RPMI7951 (cell line): ENCODE measurements at regions not wholly inside any gene's neighbourhood (a gene's known extent, or its start where the extent isn't known, plus 50 kb on each side); places are given as distances from the start of the nearest gene placed in this dataset.
A peak's percentile ranks its signal among the peaks of the same experiment; 100 is the strongest.

ENCODE experiments used
- DNase-seq: peaks from one replicate; pipeline ENCODE4 v3.0.0-alpha.2; 2012; ENCODE audit warnings: low read depth

DNA sequence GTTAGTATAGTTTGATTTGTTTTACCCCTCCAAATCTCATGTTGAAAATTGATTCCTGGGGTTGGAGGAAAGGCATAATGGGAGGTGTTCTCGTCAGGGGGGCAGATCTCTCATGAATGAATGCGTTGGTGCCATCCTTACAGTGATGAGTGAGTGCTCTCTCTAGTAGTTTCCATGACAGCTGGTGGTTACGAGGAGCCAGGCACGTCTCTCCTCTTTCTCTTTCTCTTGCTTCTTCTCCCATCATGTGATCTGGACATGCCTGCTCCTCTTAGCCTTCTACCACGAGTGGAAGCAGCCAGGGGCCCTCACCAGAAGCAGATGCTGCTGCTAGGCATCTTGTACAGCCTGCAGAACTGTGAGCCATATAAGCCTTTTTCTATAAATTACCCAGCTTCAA, 454.1 kb downstream of the EFNA5 start:
- no peak for DNase-seq

DNA sequence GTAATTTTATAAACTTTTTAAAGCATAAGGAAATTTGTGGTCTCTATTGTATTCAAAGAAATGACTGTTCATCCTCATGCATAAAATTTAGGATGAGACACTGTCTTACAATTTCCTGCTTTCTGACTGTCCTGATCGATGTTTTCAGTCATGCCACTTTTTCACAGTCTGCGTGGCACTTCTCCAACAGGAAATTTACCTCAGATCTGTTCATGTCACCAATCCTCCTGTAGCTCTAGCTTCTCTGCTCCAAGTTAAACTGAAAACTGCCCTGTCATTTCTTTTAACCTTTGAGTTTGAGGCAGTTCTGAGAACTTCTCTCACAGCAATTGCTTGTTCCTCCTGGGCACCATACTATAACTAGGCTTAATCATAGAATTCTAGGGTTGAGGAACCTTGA, 455.1 kb downstream of the EFNA5 start:
- DNase-seq = no peak

DNA sequence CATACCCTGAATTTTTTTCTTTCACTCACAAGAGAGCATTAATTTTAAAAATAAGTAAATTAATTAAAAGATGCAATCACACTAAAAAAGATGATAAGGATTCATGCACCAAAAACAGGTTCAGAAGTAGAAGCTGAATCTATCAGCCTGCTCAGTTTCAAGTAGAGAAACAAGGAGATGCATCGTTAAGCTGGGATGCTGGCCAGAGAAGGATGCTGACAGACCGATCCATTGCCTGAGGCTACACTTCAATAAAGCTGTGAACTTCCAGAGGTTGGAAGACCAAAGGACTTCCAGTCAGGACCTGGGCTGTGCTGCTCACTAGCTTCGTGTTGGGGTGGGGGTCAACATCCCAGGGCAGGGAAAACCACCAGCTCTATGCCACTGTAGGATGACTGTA, 457.7 kb downstream of the EFNA5 start:
- peak; percentile 1 for DNase-seq

DNA sequence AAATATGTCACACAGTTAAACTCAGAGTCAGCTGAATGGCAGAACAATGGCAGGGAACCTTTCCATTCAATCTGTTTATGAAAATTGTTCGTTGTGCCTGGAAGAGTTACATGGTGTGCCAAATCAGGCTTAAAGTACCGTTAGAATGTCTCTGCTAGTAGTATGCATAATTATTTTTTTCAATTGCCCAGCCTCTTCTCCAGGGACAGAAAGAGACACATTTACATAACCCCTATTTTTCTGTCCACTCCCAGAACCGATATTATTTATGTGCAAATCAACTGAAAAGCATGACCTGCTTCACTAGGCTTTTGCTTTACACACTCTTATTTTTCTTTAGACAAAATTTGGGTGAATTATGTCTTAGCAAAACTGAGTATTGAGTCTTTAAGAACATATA, 459.1 kb downstream of the EFNA5 start:
- no peak for DNase-seq

DNA sequence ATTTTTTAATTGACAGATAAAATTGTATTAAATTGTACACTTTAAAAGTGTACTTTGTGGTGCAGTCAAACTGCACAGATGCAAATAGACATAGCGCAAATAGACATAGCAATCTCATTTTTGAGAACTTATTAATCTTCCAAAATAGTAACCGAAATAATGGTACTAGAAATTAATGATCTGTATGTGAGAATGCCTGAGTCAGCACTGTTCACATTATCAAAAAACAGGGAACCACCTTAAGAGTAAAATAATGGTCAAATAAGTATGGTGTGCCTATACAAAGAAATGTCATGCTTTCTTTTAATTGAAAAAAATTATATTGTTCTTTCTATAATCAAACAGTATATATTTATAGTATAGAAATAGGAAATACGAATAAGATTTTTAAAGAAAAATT, 461.9 kb downstream of the EFNA5 start:
- DNase-seq = no peak

DNA sequence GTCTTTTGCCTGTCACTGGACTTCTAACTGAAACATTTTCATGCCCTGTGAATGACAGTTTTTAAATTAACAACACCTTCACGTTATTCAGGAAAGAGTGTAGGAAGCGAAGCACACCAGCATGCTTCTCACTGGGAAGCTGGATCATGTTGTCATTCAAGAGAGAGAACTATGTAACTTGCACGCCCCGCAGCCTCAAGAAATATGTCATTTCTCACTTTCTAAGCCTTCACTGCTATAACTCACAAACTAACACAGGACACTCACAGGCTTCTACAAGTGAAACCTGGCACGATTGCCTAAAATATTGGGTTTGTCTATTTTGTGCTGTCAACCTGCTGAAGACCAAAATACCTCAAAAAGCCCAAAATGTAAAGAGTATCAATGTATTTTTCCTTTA, 466.3 kb downstream of the EFNA5 start:
- no peak for DNase-seq

DNA sequence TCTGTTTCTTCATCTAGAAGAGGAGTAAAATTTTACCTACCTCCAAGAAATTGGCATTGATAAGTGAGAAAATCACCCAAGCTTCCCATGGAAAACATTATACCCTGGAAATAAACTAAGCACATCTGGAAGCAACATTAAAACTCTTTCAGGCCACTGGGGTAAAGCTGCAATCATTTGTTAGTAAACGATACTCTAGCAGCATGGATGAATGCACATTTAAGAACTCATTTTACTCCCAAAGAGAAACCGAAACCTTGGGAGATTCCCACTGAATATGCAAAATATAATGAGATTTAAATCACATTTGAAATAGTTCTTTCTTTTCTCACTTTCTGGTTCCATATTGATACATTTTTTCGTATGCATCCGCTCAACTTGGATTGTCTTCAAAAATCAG, 467.5 kb downstream of the EFNA5 start:
- no peak for DNase-seq

DNA sequence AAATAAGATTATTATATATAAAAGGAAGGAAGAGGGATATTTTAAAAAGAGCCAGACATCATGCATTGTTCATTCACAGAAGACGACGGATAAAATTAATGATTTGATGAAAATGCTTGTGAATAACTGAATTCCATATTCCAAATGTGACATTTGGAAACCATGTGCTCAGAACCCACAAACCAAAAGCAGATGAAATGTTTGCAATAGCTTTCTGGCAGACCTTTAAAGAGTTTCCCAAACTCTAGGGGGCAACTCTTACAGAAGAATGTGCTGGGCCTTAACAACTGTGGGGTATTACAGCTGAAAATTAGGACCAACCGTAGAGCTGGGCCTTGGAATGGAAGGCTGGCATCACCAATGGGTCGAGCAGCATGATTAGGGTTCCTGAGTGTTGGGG, 471.0 kb downstream of the EFNA5 start:
- no peak for DNase-seq

DNA sequence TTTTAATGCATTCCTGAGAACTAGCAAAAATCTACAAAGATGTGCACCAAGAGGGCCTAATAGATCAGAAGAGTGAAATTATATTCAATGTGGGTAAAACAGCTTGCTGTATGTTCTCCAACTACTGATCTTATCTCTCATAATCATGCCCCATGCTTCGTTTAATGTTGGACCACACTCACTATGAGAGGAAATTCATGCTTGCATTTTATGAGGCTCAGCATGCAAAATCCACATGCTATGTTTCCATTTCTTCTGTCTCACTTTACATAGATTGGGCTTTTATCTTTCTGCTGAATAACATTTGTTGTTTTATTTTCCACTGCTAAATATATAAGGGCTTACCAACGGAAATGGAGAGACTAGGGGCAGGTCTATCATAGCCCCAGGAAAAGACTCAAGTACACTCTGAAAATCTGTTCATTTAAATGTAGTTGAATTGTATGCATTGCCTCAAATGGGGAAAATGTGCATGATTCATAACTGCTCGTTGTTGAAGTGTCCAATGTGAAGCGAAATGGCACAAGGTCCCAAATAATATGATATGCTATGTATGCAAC, 474.2 kb downstream of the EFNA5 start:
- no peak for DNase-seq

DNA sequence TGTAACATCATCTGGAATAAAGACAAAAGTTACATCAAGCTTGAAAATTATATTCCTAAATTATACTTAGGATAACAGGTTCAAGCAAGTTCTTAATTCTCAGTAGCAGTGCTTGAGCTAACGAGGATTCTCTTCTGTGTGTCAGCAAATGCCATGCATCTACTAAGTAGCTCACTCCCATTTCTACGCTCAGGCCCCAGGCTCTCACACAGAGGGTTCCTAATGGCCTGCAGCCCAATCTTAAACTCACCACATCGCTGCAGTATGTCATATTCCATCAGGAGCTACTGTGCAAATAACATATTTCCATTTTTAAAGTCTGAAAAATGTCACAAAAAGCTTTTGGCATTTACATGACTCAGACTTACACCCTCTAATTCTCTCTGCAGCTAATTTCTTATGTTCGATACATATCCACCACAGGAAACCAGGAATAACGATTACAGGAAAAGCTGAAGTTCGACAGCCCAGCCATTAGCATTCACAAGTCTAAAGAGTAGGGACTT, 474.8 kb downstream of the EFNA5 start:
- DNase-seq = no peak

DNA sequence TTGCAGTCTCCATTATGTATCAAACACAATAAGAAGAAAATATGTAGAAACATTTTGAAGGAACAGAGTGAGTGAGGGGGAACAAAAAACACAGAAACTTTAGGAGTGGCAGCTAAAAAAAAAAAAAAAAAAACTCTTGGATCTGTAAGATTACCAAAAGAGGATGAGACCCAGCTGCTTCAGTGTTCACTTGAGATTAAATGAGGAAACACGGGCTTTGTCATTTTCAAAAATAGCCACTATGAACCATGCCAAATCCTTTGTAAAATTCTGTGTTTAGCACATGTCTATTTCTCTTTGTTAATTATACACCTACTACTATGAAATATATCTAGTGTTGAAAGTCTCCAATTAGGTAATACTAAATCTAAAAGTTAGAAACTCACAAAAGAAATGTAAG, 485.9 kb downstream of the EFNA5 start:
- no peak for DNase-seq

DNA sequence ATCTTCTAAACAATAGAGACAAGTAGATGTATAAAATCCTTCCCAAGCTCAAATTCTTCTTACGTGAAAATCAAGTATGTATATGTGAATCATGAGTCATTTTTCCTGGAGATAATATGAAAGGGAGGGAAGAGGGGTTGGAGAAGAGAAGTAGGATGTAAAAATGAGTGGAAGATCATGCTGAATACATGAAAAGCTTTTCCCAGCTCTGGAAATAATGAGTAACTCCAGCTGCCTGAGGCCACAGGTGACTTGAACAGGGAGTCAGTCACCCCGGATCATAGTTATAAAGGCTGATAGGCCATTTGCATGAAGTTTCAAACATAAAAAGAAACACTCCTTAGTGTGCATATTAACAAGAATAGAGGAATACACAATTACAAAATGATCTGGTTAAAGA, 486.7 kb downstream of the EFNA5 start:
- DNase-seq = no peak

DNA sequence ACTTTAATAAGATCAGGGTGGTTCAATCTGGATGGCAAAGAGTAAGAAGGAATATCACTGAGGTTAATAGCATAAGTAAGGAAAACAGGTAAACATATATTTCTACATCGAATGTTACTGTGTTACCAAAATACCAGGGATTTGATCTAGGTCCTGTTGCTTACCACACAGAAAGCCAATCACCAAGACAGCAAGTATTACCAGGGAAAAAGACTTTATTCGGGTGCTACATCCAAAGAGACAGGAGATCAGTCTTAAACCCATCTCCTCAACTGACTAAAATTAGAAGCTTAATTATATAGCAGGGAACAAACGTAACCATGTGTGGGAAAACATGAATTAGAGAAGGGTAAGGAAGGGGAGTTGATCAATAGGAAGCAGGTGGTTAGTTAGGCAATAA, 500.1 kb downstream of the EFNA5 start:
- no peak for DNase-seq

DNA sequence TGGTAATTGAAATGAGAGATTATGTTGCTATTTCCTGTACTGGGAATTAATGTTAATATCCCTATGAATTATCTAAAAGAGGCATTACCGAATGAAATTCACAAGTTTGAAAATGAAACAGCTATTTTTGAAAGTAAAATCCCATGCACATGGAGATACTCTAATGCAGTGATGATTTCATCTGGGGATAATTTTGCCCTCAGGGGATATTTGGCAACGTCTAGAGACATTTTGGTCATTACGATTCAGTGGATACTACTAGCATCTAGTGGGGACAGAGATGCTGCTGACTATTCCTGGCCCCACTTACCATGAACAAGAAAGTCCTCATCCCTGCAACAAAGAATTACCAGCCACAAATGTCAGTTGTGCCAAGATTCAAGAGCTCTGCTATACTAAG, 500.9 kb downstream of the EFNA5 start:
- DNase-seq = no peak

DNA sequence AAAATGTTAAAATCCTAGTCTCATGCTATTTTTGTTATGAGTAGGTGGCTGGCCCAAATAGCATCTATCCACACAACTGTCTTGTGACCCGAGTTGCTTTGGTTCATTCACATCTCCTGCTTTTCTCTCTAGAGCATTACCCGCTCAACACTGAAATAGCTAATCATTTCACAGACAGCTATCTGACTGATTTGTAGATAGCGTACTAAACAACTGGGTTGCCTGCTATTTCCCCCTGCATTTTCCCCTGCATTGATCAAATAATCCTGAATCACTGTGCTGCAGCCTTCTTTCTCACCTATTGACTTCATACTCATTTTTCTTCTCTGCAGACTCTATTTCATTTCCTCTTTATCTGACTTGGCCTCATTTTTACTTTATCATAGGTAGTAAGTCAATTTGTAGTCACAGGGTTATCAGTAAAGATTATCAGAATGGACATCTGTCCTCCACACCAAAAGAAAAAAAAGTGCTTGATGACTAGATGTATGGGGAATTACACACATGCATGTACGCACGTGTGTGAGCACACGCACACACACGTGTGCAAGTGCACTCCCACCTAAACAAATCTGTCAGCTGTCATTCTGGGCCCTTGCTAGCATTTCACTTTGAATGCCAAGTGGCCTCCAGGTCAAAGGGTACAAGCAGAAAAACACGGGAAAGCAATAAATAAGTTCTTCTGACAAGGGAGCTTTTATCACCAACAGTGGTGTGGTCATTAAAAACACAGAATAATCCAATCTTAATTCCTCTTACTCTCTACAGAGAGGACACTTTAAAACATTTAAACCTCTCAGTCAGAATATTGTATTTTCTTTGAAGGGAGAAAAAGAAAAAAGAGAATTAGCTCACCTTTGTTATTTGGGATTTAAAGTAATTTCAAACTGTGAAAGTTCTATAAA, 501.6 kb downstream of the EFNA5 start:
- no peak for DNase-seq

DNA sequence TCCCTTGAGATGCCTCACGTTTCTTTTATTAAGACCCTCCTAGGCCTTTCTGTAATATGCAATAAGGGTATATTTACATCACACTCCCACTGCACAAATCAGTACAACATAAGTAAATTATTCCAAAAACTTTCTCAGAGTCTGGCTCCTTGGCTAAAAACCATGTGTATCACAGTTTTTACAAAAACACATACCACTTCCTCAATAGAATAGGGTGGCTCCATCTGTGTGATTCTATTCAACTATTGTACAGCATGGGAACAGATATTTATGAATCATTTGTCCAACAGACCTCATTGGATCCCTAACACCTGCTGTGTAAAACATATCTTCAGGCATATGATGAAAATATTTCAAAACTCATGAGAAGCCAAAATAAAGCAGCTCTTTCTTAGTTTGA, 502.7 kb downstream of the EFNA5 start:
- no peak for DNase-seq

DNA sequence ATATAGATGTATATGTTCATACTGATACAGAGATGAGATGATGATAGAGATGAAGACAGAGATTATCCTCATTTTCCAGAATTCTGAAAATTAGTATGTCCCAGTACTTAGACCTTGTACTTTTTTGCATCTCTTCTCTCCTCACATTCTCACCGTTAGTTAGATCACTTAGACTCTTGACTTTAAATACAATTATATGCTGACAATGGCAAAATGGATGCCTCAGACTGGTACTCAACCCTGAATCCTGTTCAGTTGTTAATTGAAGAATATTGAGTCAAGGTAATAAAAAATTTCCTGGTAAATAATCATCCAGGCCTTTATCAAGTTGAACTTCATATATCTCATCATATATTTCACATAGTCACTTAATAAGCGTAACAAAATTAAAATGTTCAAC, 505.4 kb downstream of the EFNA5 start:
- DNase-seq = no peak

DNA sequence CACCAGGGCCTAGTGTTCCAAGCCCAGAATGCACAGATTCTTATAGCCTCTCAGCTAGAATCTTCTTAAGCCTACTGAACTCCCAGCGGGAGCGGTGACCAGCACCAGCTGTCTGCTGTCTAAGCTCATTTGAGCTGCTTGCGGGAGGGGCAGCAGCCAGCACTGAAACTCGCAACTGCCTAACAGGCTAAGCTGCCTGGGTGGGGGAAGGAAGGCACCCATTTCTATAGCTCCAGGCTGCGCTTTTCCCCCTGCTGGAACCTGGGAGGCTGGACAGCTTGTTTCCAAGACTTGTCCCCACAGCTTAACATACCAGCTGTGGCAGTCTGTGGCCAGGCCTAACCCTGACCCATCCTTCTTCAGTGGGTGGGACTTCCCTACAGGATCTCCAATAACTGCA, 512.9 kb downstream of the EFNA5 start:
- DNase-seq = no peak

DNA sequence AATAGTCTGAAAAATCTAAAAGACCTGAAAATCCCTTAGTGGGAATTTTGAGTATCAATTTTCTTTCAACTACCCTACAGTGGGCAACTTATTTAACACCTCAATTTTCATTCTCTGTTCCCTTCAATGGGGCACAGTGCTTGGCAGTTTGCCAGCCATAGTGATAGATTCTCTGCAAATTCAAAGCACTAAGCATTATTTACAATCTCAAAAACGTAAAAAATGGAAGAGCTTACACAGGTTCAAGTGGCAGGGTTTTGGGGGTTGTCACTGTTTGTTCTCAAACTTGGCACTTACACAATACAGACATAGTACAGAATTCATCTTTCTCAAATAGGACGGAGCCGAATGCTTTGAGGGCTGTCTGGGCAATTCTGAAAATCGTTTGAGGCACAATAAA, 515.0 kb downstream of the EFNA5 start:
- DNase-seq = no peak

DNA sequence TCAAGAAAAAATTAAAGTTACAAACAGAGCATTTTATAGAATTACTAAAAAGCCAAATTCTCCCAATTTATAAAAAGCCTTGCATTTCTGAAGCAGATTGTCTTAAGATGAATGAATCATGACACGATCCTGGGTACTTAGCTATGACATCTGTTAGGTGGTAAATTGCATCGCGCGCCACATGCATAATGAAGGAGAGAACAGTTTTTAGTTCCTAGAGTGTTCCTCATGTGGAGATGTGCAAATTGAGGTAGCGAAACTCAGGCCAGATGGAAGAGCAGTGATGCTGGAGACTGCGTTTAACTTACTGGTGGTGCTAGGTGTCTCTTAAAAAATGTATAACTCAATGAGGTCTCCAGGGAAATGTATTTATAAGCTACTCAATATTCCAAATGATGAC, 516.1 kb downstream of the EFNA5 start:
- no peak for DNase-seq

DNA sequence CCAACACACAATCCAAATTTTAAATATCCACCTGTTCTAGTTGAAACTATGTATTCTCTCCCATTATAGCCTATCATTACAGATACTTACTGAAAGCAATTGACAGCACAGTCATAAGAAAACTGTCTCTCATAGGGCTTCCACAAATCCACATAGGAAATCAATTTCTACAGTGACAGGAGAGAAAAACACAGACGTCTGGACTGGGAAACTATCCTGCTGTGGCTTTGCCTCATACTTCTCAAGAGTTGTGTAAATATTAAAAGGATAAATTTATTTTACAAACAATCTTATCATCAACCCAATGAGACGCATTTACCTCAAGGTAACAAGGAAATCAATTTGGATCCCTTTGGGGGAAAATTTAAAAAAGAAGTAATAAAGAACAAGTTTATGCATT, 517.5 kb downstream of the EFNA5 start:
- no peak for DNase-seq

DNA sequence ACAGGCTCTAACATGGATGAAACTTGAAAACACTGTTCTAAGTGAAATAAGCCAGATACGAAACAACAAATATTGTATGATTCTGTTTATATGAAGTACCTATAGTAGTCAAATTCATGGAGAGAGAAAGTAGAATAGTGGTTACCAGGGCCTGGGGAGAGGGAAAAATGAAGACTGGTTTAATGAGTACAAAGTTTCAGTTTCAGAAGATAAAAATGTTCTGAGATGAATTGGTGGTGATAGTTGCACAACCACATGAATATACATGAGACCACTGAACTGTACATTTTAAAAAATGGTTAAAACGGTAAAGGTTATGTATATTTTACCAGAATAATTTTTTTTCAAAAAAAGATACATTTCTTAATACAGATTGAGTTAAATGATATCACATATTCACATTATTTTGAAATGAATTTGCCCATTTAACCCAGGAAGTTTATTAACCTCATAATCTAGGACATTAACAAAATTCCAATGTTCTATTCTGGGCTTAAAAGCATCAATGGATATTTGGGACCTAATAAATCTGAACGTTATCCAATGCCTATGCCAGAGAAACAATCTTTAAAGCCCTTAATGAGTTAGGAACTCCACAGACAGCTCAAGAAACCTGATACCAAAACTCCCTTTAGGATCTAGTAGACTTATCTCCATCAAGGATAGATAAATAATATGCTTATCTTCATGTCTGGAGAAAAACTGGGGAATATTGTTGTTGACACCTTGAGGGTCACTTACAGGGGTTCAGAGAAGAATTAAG, 521.3 kb downstream of the EFNA5 start:
- DNase-seq = no peak

DNA sequence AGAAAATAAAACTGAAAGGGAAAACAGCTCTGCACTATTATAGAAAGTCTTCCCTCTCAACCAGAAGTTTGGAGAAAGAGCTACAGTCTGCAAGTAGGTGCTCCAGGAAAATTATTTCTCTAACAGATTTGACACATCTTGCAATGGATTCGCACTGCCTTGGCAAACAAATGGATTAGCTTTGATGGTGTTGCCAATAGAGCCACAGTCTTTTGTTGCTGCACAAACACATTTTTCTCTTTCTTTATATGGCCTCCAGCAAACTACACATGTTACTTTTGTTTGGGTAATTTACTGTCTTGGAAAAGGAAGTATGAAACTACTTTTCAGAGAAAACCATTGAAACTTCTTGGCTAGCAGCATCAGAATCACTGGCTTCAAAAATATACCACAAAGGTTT, 523.1 kb downstream of the EFNA5 start:
- DNase-seq = no peak
